ENCODE measurements at regions not wholly inside any gene's neighbourhood (a gene's known extent, or its start where the extent isn't known, plus 50 kb on each side); places are given as distances from the start of the nearest gene placed in this dataset.

DNA sequence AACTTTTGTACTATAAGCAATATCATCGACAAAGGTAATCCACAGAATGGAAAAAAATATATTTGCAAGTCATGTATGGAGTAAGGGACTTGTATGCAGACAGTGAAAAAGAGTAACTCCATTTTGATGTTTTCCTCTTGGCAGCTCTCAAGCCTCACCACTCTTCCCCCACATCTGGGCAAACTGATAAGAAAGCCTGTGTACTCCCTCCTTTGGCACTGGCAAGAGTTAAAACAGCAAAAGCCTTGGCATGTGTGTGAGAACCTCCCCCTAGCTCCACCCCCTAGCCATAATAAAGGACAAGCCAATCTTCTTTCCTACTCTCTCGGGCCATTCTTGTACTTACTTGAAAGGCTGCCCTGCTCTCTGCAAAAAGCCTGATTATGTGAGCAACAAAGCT is 335.2 kb downstream of the LRATD1 start:
- Mint-ChIP-seq H3K36me3 (ENCODE audit: low read depth) (no peaks in the 10 kb centered on the region), H3K27ac (no peak overlapping the region), H3K27me3 (ENCODE audit: insufficient read depth) (peaks cover 2% of the 10 kb centered on the region; the same call in 1 of the 2 replicates), H3K9me3 (peaks cover 23% of the 10 kb centered on the region), H3K4me1 (ENCODE audit: low read depth) (no peaks in the 10 kb centered on the region), H3K4me3 (no peak overlapping the region)
- no peak for DNase-seq
- no peak for TF ChIP-seq CTCF (IDR thresholded peaks at IDR 0.05)

DNA sequence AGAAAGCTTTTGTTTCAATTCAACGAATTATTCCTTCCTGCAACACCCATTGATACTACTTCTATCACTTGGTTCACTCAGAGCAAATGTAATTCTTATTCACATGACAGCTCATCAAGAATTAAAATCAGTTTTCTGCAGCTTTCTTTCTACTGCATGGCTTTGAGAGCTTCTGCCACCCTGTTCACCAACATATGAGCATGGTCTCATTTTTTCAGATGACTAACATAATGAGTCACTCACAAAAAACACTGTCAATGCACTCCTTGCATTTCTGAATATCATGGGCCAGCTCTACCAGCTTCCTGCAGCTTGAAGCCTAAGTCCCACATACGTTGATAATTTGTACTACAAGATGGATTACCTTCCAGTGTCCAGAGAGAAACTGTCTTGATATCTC is 342.9 kb downstream of the LRATD1 start:
- DNase-seq = no peak
- Mint-ChIP-seq H3K4me1 (ENCODE audit: low read depth) (no peaks in the 10 kb centered on the region), H3K27me3 (ENCODE audit: insufficient read depth) (no peaks in the 10 kb centered on the region; the same call in 1 of the 2 replicates), H3K36me3 (ENCODE audit: low read depth) (no peaks in the 10 kb centered on the region), H3K9me3 (peaks cover 19% of the 10 kb centered on the region), H3K4me3 (no peak overlapping the region), H3K27ac (no peak overlapping the region)
- TF ChIP-seq CTCF (IDR thresholded peaks at IDR 0.05) = no peak

GRCh38 chr2:14977021-14977420 is 344.5 kb downstream of the LRATD1 start:
- Mint-ChIP-seq H3K27me3 (ENCODE audit: insufficient read depth) (peaks cover 3% of the 10 kb centered on the region), H3K4me3 (no peak overlapping the region), H3K27ac (no peak overlapping the region), H3K4me1 (ENCODE audit: low read depth) (no peaks in the 10 kb centered on the region), H3K9me3 (peaks cover 16% of the 10 kb centered on the region), H3K36me3 (ENCODE audit: low read depth) (no peaks in the 10 kb centered on the region)
- no peak for DNase-seq
- TF ChIP-seq CTCF (IDR thresholded peaks at IDR 0.05) = no peak

- Mint-ChIP-seq H3K4me1 (ENCODE audit: low read depth) (no peaks in the 10 kb centered on the region), H3K36me3 (ENCODE audit: low read depth) (no peaks in the 10 kb centered on the region), H3K27ac (no peak overlapping the region), H3K27me3 (ENCODE audit: insufficient read depth) (peaks cover 3% of the 10 kb centered on the region), H3K9me3 (peaks cover 18% of the 10 kb centered on the region), H3K4me3 (no peak overlapping the region)
- TF ChIP-seq CTCF (IDR thresholded peaks at IDR 0.05) = no peak
- DNase-seq = no peak
These were observed 346.3 kb downstream of the LRATD1 start for GRCh38 chr2:14978845-14979244.

DNA sequence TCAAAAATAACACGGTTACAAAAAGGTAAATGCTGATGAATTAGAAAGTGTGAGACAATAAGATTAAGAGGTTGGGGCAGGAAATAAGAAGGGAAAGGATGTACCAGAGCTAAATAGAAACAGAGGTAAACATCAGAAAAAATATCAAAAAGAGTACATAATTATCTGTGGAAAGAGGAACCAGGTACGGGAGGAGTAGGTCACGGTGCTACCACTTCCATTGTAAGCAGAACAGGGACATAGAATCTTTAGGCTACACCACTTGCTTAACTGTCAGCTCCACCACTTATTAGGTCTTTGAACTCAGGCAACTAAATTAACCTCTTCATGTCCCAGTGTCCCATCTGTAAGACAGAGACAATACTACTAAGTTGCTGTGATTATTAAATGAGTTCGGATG is 350.3 kb downstream of the LRATD1 start:
- H3K27ac Mint-ChIP-seq = no peak overlapping the region
- H3K4me3 Mint-ChIP-seq = no peak overlapping the region
- no peaks in the 10 kb centered on the region for H3K36me3 Mint-ChIP-seq (ENCODE audit: low read depth)
- DNase-seq = no peak
- peaks cover 10% of the 10 kb centered on the region; the same call in 1 of the 2 replicates for H3K9me3 Mint-ChIP-seq
- no peak for TF ChIP-seq CTCF (IDR thresholded peaks at IDR 0.05)
- peaks cover 3% of the 10 kb centered on the region for H3K27me3 Mint-ChIP-seq (ENCODE audit: insufficient read depth)
- H3K4me1 Mint-ChIP-seq (ENCODE audit: low read depth) = no peaks in the 10 kb centered on the region

DNA sequence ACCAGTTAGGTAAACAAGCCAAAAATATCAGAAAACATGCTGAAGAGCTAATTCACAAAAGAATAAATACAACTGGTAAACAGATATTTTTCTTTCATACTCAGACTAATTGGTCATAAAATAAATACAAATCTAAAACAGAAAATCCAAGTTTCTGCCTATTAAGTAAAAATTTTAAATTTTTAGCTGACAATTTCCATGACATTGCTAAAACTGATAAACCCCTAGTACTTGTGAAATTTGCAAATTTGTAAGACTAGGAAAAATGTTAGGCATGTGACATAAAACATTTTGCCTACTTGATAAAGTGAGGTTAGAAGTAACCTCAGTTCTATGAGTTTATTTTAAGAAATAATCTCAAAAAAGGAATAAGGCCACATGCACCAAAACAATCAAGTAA is 356.1 kb downstream of the LRATD1 start:
- no peak overlapping the region for H3K27ac Mint-ChIP-seq
- no peaks in the 10 kb centered on the region; the same call in 1 of the 2 replicates for H3K27me3 Mint-ChIP-seq (ENCODE audit: insufficient read depth)
- no peak for DNase-seq
- H3K9me3 Mint-ChIP-seq = peaks cover 13% of the 10 kb centered on the region
- H3K4me3 Mint-ChIP-seq = no peak overlapping the region
- TF ChIP-seq CTCF (IDR thresholded peaks at IDR 0.05) = no peak
- no peaks in the 10 kb centered on the region for H3K4me1 Mint-ChIP-seq (ENCODE audit: low read depth)
- no peaks in the 10 kb centered on the region for H3K36me3 Mint-ChIP-seq (ENCODE audit: low read depth)

All from HFFc6 (cell line).